RPMI8226 (cell line): ENCODE measurements at regions not wholly inside any gene's neighbourhood (a gene's known extent, or its start where the extent isn't known, plus 50 kb on each side); places are given as distances from the start of the nearest gene placed in this dataset.
A peak's percentile ranks its signal among the peaks of the same experiment; 100 is the strongest.

Experiments used
- DNase-seq: peaks from one replicate; pipeline ENCODE4 v3.0.0-alpha.2; 2015

- no peak for DNase-seq
Measured at GRCh38 chr2:144705328-144706245, 185.7 kb upstream of the ZEB2 start.

GRCh38 chr2:144704709-144705095, 184.8 kb upstream of the ZEB2 start:
- DNase-seq: no peak

GRCh38 chr2:144703852-144704708, 184.2 kb upstream of the ZEB2 start:
- peak; percentile 45 for DNase-seq

GRCh38 chr2:144702051-144702450, 182.1 kb upstream of the ZEB2 start:
- DNase-seq: no peak

- DNase-seq: no peak
Measured at GRCh38 chr2:144701259-144701658, 181.3 kb upstream of the ZEB2 start.

- DNase-seq: no peak
Measured at GRCh38 chr2:144698156-144698555, 178.2 kb upstream of the ZEB2 start.

- no peak for DNase-seq
Measured at GRCh38 chr2:144695657-144696056, 175.7 kb upstream of the ZEB2 start.

GRCh38 chr2:144694456-144694855, 174.5 kb upstream of the ZEB2 start:
- no peak for DNase-seq

GRCh38 chr2:144693179-144693578, 173.3 kb upstream of the ZEB2 start:
- no peak for DNase-seq

GRCh38 chr2:144692661-144693060, 172.7 kb upstream of the ZEB2 start:
- no peak for DNase-seq

- no peak for DNase-seq
Measured at GRCh38 chr2:144690771-144691170, 170.9 kb upstream of the ZEB2 start.

- no peak for DNase-seq
Measured at GRCh38 chr2:144686518-144687215, 166.7 kb upstream of the ZEB2 start.

- DNase-seq: no peak
Measured at GRCh38 chr2:144683966-144684365, 164.0 kb upstream of the ZEB2 start.

GRCh38 chr2:144683107-144683753, 163.3 kb upstream of the ZEB2 start:
- DNase-seq: no peak

- DNase-seq: no peak
Measured at GRCh38 chr2:144682248-144682647, 162.3 kb upstream of the ZEB2 start.

- no peak for DNase-seq
Measured at GRCh38 chr2:144681389-144681788, 161.5 kb upstream of the ZEB2 start.

- DNase-seq: no peak
Measured at GRCh38 chr2:144679942-144680341, 160.0 kb upstream of the ZEB2 start.

- no peak for DNase-seq
Measured at GRCh38 chr2:144678736-144679135, 158.8 kb upstream of the ZEB2 start.

- DNase-seq: no peak
Measured at GRCh38 chr2:144675731-144676130, 155.8 kb upstream of the ZEB2 start.

GRCh38 chr2:144675331-144675730, 155.4 kb upstream of the ZEB2 start:
- DNase-seq: no peak

GRCh38 chr2:144674071-144674470, 154.2 kb upstream of the ZEB2 start:
- DNase-seq: no peak

GRCh38 chr2:144673456-144673855, 153.5 kb upstream of the ZEB2 start:
- DNase-seq: no peak
